ENCODE measurements at regions not wholly inside any gene's neighbourhood (a gene's known extent, or its start where the extent isn't known, plus 50 kb on each side); places are given as distances from the start of the nearest gene placed in this dataset.

GRCh38 chr5:112024221-112024620 is 267.2 kb upstream of the NREP start:
- H3K36me3 Mint-ChIP-seq (ENCODE audit: unreplicated experiment): peaks cover 3% of the 10 kb centered on the region
- DNase-seq (ENCODE audit: extremely low spot score, unreplicated experiment): no peak
- H3K4me1 Mint-ChIP-seq (ENCODE audit: unreplicated experiment): peaks cover 5% of the 10 kb centered on the region
- no peak overlapping the region for H3K4me3 Mint-ChIP-seq (ENCODE audit: unreplicated experiment)
- no peaks in the 10 kb centered on the region for H3K27me3 Mint-ChIP-seq (ENCODE audit: unreplicated experiment)
- no peak for TF ChIP-seq CTCF (IDR thresholded peaks at IDR 0.05)
- no peaks in the 10 kb centered on the region for H3K9me3 Mint-ChIP-seq (ENCODE audit: unreplicated experiment)
- H3K27ac Mint-ChIP-seq (ENCODE audit: unreplicated experiment): no peak overlapping the region

- Mint-ChIP-seq H3K4me3 (ENCODE audit: unreplicated experiment) (no peak overlapping the region), H3K36me3 (ENCODE audit: unreplicated experiment) (peaks cover 3% of the 10 kb centered on the region), H3K27me3 (ENCODE audit: unreplicated experiment) (no peaks in the 10 kb centered on the region), H3K4me1 (ENCODE audit: unreplicated experiment) (peaks cover 5% of the 10 kb centered on the region), H3K9me3 (ENCODE audit: unreplicated experiment) (no peaks in the 10 kb centered on the region), H3K27ac (ENCODE audit: unreplicated experiment) (no peak overlapping the region)
- DNase-seq (ENCODE audit: extremely low spot score, unreplicated experiment): no peak
- TF ChIP-seq CTCF (IDR thresholded peaks at IDR 0.05): no peak
These were observed 266.8 kb upstream of the NREP start for GRCh38 chr5:112023766-112024165.

- H3K27me3 Mint-ChIP-seq (ENCODE audit: unreplicated experiment): no peaks in the 10 kb centered on the region
- peaks cover 3% of the 10 kb centered on the region for H3K9me3 Mint-ChIP-seq (ENCODE audit: unreplicated experiment)
- no peak overlapping the region for H3K27ac Mint-ChIP-seq (ENCODE audit: unreplicated experiment)
- no peak for TF ChIP-seq CTCF (IDR thresholded peaks at IDR 0.05)
- H3K4me3 Mint-ChIP-seq (ENCODE audit: unreplicated experiment): no peak overlapping the region
- H3K36me3 Mint-ChIP-seq (ENCODE audit: unreplicated experiment): no peaks in the 10 kb centered on the region
- peaks cover 7% of the 10 kb centered on the region for H3K4me1 Mint-ChIP-seq (ENCODE audit: unreplicated experiment)
- no peak for DNase-seq (ENCODE audit: extremely low spot score, unreplicated experiment)
These were observed 261.9 kb upstream of the NREP start for GRCh38 chr5:112018846-112019245.

DNA sequence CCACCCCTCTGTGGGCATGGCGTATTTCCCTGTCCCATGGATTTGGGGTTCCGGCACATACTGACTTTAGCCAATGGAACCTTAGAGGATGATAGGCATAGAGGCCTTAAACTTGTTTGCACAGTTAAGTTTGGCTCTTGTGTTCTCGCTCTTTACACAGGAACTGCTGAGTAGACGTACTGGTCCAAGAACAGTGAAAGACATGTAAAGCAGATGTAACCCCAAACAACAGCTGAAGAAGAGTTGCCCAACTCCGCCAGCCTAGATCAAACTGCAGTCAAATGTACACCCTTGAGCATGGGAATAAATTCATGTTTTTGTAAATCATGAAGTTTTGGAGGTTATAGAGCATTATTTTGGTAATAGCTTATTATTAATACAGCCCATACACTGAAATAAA is 260.0 kb upstream of the NREP start:
- no peaks in the 10 kb centered on the region for H3K36me3 Mint-ChIP-seq (ENCODE audit: unreplicated experiment)
- peaks cover 3% of the 10 kb centered on the region for H3K9me3 Mint-ChIP-seq (ENCODE audit: unreplicated experiment)
- no peak for DNase-seq (ENCODE audit: extremely low spot score, unreplicated experiment)
- peaks cover 20% of the 10 kb centered on the region for H3K4me1 Mint-ChIP-seq (ENCODE audit: unreplicated experiment)
- H3K27ac Mint-ChIP-seq (ENCODE audit: unreplicated experiment): no peak overlapping the region
- no peaks in the 10 kb centered on the region for H3K27me3 Mint-ChIP-seq (ENCODE audit: unreplicated experiment)
- TF ChIP-seq CTCF (IDR thresholded peaks at IDR 0.05): no peak
- H3K4me3 Mint-ChIP-seq (ENCODE audit: unreplicated experiment): no peak overlapping the region

DNA sequence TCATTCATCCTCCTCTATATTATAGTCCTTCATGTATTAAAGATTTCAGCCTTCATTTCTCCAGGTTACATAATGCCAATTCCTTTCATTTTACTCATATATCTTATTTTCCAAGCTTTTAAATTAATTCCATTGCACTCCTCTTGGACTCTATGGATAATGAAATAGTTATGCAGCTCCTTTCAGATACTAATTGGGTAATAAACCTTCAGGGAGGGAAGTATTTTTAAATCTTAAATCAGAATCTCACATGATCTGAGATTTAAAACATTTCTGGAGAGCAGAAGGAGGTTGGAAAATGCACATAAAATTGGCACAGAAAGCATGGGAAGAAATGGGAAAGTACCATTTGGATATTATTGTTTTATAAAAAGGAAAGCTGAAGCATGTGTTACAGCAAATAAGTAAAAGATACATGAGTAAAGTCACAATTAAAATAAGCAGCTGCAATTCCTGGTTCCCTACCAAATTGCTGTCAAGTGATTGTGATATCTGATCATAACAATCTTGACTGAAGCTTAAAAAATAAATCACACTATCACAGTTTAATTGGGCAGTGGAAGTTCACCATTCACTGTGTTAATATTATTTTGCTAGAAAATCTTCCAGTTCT is 257.9 kb upstream of the NREP start:
- peaks cover 3% of the 10 kb centered on the region for H3K9me3 Mint-ChIP-seq (ENCODE audit: unreplicated experiment)
- no peak for DNase-seq (ENCODE audit: extremely low spot score, unreplicated experiment)
- H3K27ac Mint-ChIP-seq (ENCODE audit: unreplicated experiment): no peak overlapping the region
- no peak for TF ChIP-seq CTCF (IDR thresholded peaks at IDR 0.05)
- H3K36me3 Mint-ChIP-seq (ENCODE audit: unreplicated experiment): no peaks in the 10 kb centered on the region
- H3K27me3 Mint-ChIP-seq (ENCODE audit: unreplicated experiment): no peaks in the 10 kb centered on the region
- peaks cover 24% of the 10 kb centered on the region for H3K4me1 Mint-ChIP-seq (ENCODE audit: unreplicated experiment)
- no peak overlapping the region for H3K4me3 Mint-ChIP-seq (ENCODE audit: unreplicated experiment)

Data from osteocyte (in vitro differentiated cells).